Activated CD4-positive, alpha-beta T cell treated with anti-CD3 and anti-CD28 coated beads, Interleukin-2, Interleukin-4, amounts not matched to agents 100 ng/mL and 50 ng/mL, durations not matched to agents 16 hours and 8 hours (primary cell): ENCODE measurements at regions not wholly inside any gene's neighbourhood (a gene's known extent, or its start where the extent isn't known, plus 50 kb on each side); places are given as distances from the start of the nearest gene placed in this dataset.
A peak's percentile ranks its signal among the peaks of the same experiment; 100 is the strongest.

Source experiments
- DNase-seq: peaks from one replicate; pipeline ENCODE4 v3.0.0-alpha.2; 2020; ENCODE audit warnings: low spot score

GRCh38 chr11:111194860-111195568, 50.5 kb upstream of the POU2AF2 start:
- no peak for DNase-seq

- DNase-seq, result no peak
These were observed 51.5 kb upstream of the POU2AF2 start for GRCh38 chr11:111193924-111194490.

GRCh38 chr11:111189466-111189865, 56.1 kb upstream of the POU2AF2 start:
- no peak for DNase-seq

- DNase-seq, result no peak
These were observed 59.1 kb upstream of the POU2AF2 start for GRCh38 chr11:111186308-111186915.

GRCh38 chr11:111185266-111185665, 60.3 kb upstream of the POU2AF2 start:
- no peak for DNase-seq

- DNase-seq, result no peak
These were observed 61.8 kb upstream of the POU2AF2 start for GRCh38 chr11:111183706-111184105.

- DNase-seq, result no peak
These were observed 66.2 kb upstream of the POU2AF2 start for GRCh38 chr11:111179184-111179910.

GRCh38 chr11:111177037-111177871, 68.3 kb upstream of the POU2AF2 start:
- no peak for DNase-seq

GRCh38 chr11:111176603-111177002, 68.9 kb upstream of the POU2AF2 start:
- no peak for DNase-seq

GRCh38 chr11:111173221-111173620, 72.3 kb upstream of the POU2AF2 start:
- no peak for DNase-seq

GRCh38 chr11:111172321-111172862, 73.1 kb upstream of the POU2AF2 start:
- no peak for DNase-seq

GRCh38 chr11:111170761-111171379, 74.7 kb upstream of the POU2AF2 start:
- no peak for DNase-seq

- DNase-seq, result no peak
These were observed 76.2 kb upstream of the POU2AF2 start for GRCh38 chr11:111169367-111169766.

GRCh38 chr11:111168871-111169270, 76.7 kb upstream of the POU2AF2 start:
- no peak for DNase-seq

GRCh38 chr11:111167666-111168065, 77.9 kb upstream of the POU2AF2 start:
- DNase-seq, result no peak

- DNase-seq, result no peak
These were observed 78.9 kb upstream of the POU2AF2 start for GRCh38 chr11:111166598-111166997.

GRCh38 chr11:111162305-111162704, 83.2 kb upstream of the POU2AF2 start:
- DNase-seq, result no peak

- no peak for DNase-seq
These were observed 88.0 kb upstream of the POU2AF2 start for GRCh38 chr11:111157571-111157970.

GRCh38 chr11:111155021-111155420, 90.5 kb upstream of the POU2AF2 start:
- DNase-seq, result no peak

- DNase-seq, result no peak
These were observed 92.3 kb upstream of the POU2AF2 start for GRCh38 chr11:111153194-111153593.

- peak; percentile 2 for DNase-seq
These were observed 96.6 kb upstream of the POU2AF2 start for GRCh38 chr11:111148953-111149352.
